HG03342 (cell line): ENCODE measurements at regions not wholly inside any gene's neighbourhood (a gene's known extent, or its start where the extent isn't known, plus 50 kb on each side); places are given as distances from the start of the nearest gene placed in this dataset.
"Not testable (repeated sequence)": the region's sequence is repeated elsewhere in the genome, so short reads cannot be mapped to it uniquely, and the experiment has no call there.

Experiments
- ATAC-seq: cut with Tn5 transposase; IDR thresholded peaks from one replicate; pipeline ENCODE4 v1.9.1; 2021; ENCODE audit warnings: mild to moderate bottlenecking, moderate library complexity; ENCODE audit not compliant: unreplicated experiment

DNA sequence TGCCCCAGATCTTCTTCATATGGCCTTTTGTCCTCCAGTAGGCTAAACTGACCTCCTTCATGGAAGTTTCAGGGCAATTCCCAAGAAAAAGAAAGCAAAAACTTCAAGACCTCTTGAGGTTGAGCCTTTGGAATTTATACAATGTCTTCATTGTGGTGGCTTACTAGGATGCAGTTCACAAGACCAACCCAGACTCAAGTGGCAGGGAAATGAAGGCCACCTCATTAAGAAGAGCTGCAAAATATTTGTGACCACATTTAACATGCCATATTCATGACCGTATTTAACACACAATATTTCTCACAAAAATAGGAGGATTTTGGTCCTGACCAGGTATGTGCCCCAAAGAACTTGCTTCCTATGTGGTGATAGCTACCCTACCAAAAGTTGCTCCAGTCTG lies 605.5 kb upstream of the PITX2 start:
- no peak for ATAC-seq

DNA sequence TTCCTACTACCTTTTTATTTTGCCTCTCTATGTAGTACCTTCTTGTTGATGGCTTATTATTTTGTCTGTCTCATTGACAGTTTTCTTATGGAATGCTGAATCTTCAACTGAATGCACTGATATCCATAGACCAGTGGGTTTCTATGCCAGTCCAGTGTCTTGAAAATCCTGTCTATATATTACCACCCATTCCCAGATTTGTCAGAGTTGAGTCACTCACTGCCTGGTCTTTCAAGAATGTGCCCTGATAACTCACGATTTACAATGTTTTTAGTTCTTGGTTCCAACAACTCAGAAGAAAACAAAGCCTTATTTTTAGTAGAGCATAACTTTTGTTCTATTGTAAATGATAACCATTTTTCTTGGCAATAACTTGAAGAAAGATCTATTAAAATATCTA lies 606.0 kb upstream of the PITX2 start:
- no peak for ATAC-seq

DNA sequence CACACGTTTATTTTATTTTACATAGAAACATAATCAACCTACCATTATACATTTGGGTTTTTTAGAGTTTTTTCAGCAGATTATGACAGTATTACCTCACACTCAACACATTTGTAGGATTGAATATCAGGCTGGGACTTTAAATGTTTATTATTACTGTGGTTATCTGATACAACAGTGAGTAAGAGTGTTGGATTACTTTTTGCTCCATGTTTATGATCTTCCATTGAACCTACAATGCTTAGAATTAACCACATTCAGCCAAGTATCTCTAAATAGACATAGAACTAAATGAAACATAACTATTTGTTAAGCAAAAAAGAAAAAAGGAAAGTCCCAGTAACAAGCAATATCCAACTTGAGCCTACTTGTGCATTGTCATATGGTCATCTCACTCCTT lies 607.4 kb upstream of the PITX2 start:
- ATAC-seq = no peak

DNA sequence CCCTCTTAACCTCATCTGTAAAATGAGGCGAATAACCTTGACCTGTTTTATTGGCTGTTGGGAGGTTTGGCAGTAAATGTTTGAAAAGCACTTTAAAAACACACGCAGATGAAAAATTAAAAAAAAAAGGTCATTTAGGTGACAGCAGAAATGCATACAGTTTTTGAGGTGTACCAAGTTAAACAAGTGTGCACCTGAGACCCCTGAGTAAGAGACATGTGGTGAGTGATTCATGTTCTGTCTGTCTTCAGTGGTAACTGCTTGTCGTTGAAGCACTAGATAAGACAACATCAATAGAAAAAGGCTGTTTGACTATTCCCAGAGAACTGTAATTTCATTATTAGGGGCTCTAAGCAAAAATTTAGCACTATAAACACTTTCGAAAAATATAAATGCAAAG lies 608.4 kb upstream of the PITX2 start:
- ATAC-seq = no peak

DNA sequence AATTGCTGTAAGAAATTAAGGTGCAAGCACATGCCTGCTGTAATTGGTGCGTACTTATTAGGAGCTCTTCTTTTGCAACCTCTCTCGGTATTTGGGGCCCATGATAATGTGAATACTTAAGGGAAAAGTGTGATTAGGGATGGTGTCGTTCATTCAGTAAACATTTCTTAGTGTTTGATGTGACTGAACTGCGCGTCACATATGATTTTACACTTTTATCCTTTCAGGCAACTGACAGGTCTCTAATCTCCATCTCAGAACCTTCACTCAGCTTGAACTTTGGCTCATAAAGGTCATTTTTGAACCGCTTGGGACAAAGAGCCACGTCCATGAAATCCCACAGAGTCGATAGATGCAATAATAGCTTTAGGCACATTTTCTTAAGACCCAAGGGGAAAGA lies 612.1 kb upstream of the PITX2 start:
- no peak for ATAC-seq

DNA sequence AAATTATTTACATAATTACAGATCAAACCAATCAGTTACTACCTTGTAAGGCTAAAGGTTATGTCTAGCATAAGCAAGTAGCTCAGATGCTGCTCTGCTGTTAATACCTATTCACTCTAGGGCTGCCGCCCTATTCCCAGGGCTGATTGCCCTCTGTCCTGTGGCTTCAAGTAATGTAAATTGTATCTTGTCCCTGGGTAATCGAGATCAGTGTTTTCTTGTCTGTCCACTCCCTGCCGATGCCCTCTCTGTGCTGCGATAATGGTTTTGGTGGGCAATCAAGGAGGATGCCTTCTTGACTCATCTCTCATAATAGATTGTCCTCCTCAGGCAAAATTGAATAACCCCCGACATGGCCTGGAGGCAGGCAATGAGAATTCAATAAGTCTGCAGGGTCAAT lies 641.0 kb upstream of the PITX2 start:
- ATAC-seq = no peak

DNA sequence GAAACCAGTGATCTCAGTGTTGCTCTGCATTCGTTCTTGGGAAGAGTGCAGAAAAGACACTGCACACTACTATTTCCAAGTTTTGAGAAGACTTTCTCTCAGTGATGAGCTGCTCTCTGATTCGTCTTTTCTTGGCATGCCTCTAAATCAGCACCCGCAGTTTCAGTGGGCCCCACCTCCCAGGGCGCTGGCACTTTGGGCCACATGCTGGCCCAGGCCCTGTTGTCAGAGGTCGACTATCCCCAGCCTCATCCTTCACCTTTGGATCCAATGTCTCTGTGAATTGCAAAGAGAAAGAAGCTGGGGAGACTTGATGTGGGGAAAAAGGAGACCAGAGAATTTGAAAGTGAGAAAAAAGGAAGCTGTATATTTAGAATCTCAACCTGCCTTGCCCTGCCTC lies 644.1 kb upstream of the PITX2 start:
- ATAC-seq = no peak

DNA sequence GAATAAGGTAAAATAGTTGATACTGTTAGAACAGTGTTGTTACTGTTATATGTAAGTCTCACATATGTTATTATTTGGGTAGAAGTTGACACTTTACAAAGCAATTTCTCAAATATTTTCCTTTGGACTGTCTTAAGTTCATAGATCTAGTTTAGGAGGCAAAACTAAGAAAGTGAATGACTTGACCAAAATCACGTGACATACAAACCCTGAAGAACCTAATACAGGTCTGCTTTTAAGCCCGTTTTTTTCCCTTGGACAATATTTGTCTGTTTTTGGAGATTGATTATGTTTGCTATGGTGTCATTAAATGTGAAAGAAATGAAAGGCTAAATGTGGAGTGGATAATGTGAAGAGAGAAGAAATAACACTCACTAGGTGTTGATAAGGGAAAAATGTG lies 644.9 kb upstream of the PITX2 start:
- ATAC-seq = no peak

DNA sequence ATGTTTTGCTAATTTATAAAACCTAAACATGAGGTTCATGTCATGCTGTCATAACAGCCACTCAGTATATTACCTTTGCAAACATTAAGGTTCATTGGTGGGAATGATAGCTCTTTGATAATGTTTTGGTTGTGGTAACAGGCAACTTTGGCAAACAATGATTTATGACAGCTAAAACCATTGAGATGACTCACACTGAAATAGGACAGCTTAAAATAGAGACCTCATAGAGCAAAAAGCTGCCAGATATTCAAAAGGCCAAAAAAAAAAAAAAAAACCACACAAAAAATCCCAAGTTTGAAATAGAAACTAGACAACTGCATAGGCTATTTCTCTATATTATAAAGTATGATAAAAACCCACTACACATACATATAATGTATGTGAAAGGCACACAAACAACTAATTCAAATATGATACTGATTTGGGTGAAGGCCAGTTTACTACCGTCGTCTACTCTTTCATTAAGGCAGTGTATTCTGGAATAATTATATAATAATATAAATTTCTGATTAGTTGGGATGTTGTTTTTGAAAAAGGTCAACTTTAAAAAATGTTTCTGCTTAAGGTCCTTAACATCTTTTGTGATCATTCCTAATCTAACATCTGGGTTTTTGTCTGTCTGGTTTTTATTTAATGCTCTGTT lies 646.0 kb upstream of the PITX2 start:
- ATAC-seq = peak; percentile 75

DNA sequence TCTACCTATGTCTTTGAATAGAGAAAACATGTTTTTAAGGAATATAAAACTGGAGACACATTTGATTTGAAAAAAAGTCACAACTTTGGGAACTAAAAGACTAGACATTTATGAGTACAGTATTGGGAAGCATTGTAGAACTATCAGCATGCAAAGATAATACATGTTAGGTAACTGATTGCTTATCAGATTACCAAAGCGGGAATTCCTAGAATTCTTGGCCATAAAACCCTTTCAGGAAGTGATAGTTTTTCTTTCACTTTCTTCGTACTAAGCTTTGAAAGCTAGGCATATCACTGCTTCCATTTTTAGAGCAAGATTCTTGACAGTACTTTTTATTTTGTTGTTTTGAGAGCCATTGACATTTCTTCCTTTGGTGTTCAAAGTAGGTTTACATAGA lies 646.6 kb upstream of the PITX2 start:
- ATAC-seq = no peak

DNA sequence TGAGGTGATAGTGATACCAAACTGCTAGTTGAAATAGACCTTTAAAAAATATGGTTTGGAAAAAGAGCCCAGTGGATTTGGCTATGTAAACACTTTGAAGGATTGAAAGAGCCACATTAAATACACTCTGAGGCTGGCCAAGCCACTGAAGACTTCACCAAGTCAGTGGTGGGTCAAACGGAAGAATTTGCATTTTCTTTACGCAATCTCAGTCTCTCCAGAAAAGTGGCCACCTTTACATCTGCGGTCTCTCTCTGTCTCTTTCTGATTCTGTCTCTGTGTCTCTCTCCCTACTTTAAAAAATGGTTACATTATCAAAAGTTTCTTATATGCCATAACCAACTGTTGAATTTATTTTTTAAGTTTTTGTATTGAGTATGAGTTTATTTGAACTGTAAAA lies 651.2 kb upstream of the PITX2 start:
- no peak for ATAC-seq

DNA sequence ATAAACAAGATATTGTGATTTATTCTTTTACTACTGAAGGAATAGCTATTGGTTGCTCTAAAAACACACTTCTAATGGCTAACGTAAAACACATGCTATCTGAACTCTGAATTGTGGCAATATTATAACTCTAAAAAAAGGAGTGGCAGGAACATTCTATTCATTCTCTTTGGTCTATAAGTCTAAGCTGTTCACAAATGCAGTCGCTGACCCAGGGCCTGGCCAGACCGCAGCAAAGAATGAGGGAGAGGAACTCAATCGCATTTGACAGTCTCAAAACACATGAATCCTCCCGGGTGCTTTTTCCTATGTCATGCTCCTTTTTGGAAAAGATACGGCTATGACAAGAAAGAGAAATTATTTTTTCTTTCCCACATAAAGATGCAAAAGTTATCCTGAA lies 651.6 kb upstream of the PITX2 start:
- no peak for ATAC-seq

DNA sequence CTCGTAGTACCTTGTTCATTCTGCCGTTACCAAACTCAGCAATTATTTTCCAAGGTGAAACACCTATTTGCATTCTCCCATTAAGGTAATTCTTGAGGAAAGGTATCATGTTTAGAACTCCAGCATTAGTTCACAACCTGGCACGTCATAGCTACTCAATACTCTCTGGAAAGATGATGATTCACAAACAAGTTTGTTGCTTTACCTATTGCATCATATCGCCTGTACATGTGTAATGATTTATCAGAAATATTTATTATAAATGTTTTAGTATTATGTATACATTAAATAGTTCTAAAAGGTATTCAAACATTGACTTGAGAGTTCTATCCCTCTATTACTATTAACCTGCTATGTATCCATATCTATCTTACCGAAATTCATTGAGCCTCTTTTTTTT lies 658.3 kb upstream of the PITX2 start:
- no peak for ATAC-seq

DNA sequence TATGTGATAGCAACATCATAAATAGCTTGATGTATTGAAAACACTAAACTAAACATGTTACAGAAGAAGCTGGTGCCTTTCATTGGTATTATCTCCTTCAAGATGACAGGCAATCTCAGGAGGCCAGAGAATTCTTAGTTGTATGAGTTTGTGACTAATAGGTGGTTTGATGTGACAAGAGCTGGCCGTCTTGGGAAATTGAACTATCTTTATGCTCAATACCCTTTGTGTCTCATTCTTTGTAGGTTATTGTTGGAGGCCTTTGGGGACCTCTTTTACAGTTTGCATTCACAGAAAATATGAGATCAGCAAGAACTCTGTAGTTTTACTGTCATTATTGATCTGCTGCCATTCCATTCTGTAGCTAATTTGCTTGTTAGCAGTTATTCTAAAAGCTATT lies 659.2 kb upstream of the PITX2 start:
- no peak for ATAC-seq

DNA sequence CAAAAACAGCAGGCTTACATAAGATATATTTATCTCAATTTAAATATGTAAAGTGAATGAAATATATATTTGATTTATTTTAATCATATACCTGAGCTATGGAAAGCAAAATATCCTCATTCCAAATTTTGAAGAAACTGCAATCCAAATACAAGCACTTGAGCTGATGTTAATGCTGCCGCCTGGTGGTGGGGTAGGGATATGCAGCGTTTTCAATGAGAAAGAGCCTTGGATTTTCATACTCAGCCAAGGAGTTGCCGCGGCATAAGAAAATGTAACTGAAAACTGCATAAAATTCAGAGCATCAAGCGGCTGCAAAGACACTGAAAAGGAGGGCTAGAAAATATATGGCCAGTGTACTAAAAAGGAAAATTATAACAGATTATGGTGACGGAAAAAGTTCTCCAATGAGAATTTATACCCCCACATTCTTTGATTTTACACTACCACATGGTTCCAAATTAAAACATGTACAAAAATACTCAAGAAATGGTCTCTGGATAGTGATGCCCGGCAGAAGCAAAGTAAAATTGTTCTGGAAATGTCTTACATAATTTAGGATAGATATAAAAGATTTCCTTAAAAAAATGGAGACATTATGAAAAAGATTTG lies 660.3 kb upstream of the PITX2 start:
- ATAC-seq = no peak

DNA sequence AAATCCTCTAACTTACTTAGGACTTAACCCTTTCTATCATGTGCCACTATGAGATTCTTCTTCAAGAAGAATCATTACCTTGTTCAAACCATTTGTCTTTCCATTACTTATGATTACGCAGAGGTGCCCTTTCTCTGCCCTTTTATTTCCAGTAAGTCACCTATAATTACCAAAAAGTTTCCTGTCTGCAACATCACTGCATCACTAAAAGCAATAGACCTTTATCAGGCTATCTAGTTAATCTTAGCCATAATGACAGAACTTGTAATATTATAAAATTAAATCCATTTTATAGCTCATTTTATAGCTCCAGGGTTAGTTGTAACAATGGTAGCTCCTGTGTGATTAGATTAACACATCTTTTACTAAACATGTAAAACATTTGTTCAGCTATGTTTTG lies 673.6 kb upstream of the PITX2 start:
- ATAC-seq = no peak

DNA sequence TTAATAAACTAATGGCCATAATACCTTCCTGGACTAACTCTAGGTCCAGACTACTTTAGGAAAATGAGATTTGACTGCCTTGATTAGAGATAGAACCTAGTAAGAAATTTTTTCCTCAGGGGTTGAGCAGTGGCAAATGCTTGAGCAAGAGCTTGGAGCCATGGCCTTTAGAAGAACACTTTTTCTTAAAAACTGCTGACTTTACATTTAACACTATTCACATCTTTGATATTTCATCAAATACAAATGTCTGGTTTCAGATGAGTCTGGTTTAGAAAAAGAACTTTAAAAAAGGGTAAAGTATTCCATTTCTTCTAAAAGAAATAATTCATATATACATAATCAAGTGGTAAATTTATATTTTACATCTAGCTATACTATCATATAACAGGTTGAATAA lies 680.9 kb upstream of the PITX2 start:
- no peak for ATAC-seq

DNA sequence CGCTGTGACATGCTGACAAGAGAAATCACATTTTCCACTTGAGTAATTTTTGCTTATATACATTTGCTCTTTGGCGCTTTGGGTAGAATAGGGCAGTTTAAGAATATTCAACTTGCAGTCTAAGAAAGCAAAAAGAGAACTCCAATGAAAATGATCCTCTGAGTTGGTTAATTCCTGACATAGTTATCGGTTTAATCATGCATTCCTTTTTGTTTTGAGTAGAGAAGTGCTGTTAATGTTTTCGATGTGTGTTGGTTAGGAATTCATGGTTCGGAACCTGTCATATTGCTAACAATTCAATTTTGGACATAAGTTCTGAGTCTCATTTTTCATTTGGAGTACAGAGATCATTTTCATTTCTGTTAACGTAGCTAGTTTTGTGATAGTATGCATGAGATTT lies 700.6 kb upstream of the PITX2 start:
- no peak for ATAC-seq

DNA sequence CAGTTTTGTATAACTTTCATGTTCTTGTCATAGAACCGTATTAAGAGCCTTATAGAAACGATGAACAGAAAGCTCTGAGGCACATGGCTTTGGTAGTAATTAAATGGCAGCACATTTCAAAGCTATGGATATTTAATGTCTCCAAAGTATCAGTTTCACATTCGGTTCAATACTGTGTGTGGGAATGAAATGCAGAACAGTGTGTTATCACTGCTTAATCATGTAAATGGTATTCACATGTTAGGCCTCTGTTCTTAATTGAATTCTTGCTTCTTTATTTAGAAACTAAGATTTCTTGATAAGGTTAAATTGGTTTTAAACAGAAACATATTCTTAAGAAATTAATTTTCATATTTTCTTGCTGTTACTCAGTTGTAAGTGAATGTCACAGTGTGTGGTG lies 701.0 kb upstream of the PITX2 start:
- no peak for ATAC-seq

DNA sequence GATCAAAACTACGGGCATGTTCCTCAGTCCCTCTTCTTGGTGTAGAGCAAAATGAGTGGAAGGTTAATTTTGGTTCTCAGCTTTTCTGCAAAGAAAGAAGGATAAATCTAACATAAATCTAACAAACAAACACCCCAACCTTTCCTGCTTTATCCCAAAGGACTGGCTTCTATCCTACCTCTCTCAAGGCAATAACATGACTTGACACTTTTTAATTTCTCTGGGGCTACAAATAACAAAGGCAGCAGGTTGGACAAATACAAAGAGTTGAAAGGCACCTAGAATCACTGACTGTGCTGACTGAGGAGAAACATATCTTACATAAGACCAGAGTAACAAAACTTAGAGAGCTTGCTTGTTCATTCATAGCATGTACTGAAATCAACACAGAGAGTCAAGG lies 703.6 kb upstream of the PITX2 start:
- ATAC-seq = no peak

DNA sequence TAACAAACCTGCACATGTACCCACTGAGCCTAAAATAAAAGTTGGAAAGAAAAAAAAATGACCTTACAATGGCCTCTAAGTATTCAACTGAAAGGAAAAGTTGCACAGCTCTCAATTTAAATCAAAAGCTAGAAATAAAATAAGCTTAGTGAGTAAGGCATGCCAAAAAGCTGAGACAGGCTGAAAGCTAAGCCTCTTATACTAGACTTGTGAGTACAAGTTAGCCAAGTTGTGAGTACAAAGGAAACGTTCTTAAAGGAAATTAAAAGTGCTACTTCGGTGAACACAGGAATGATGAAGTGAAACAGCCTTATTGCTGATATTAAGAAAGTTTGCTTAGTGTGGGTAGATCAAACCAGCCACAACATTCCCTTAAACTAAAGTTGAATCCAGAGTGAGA lies 707.9 kb upstream of the PITX2 start:
- ATAC-seq = no peak

DNA sequence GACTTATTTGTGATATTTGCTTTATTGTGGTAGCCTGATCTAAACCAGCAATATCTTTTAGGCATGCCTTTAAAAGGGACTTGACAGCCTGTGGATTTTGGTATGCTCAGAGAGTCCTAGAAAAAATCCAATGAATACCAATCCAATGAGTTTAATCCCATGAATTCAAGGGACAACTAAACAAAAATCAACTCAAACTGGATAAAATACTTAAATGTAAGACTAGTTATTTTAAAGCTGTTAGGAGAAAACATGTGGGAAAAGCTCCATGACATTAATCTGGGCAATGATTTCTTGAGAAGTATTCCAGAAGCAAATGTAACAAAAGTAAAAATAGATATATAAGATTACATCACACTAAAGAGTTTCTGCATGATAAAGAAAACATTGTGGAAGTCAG lies 711.5 kb upstream of the PITX2 start:
- no peak for ATAC-seq

DNA sequence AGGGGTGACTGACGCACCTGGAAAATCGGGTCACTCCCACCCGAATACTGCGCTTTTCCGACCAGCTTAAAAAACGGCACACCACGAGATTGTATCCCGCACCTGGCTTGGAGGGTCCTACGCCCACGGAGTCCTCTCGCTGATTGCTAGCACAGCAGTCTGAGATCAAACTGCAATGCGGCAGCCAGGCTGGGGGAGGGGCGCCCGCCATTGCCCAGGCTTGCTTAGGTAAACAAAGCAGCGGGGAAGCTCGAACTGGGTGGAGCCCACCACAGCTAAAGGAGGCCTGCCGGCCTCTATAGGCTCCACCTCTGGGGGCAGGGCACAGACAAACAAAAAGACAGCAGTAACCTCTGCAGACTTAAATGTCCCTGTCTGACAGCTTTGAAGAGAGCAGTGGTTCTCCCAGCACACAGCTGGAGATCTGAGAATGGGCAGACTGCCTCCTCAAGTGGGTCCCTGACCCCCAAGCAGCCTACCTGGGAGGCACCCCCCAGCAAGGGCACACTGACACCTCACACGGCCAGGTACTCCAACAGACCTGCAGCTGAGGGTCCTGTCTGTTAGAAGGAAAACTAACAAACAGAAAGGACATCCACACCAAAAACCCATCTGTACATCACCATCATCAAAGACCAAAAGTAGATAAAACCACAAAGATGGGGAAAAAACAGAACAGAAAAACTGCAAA lies 714.5 kb upstream of the PITX2 start:
- ATAC-seq = not testable (repeated sequence)
